NCI-H510A (cell line): ENCODE measurements at regions not wholly inside any gene's neighbourhood (a gene's known extent, or its start where the extent isn't known, plus 50 kb on each side); places are given as distances from the start of the nearest gene placed in this dataset.
"Not testable (repeated sequence)": the region's sequence is repeated elsewhere in the genome, so short reads cannot be mapped to it uniquely, and the experiment has no call there.

ENCODE experiments used
- DNase-seq: peaks from one replicate; lab custom pipeline; 2025; lab: John Stamatoyannopoulos, UW

- DNase-seq = no peak
These were observed 238.9 kb downstream of the PHLDA1 start for GRCh38 chr12:75792687-75793086.

DNA sequence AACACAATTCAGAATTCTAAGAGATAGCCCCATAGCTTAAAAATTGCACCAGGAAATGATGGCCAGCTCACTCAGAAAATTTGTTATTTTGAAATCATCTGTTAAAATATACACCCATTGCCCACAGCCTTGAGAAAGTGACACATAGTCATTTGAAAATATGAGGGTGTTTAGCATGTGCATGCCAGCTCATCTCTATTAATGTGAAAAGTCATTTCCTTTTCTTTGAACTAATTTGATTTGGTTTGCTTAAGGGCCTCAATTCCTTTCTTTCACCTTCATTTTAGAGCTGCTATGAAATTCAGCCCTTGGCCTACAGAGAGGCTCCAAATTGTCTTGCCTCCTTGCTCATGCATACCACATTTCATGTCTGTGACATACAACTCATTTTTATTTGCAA, 241.4 kb downstream of the PHLDA1 start:
- no peak for DNase-seq

DNA sequence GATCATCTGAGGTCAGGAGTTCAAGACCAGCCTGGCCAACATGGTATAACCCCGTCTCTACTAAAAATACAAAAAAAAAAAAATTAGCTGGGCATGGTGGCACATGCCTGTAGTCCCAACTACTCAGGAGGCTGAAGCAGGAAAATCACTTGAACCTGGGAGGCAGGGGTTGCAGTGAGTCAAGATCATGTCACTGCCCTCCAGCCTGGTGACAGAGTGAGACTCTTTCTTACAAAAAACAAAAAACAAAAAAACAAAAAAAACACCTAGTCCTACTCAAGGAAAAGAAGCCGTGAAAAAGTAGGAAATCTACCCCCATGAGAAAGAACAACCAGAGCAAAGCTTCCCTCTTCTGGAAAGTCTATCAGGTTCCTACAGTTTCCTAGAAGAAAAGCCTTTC, 244.4 kb downstream of the PHLDA1 start:
- not testable (repeated sequence) for DNase-seq

- no peak for DNase-seq
These were observed 245.5 kb downstream of the PHLDA1 start for GRCh38 chr12:75786070-75786469.

DNA sequence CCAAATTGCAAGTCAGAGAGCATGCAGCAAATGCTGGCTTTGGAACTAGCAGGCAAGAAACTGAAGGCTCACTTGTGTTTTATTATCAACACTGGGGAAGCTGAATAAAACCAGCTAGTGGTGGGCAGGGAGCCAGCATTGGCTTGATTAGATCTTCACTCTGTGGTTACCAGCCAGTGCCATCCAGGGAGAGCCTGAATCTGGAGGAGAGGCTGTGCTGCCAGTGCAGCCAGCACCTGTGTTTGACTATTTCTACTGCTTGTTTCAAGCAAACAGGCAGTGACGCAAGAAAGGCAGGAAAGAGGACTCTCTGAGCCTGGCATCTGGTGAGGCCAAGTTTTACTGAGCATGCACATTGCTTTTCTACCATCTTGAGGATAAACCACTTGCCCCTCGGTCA, 247.0 kb downstream of the PHLDA1 start:
- peak; percentile 87 for DNase-seq

DNA sequence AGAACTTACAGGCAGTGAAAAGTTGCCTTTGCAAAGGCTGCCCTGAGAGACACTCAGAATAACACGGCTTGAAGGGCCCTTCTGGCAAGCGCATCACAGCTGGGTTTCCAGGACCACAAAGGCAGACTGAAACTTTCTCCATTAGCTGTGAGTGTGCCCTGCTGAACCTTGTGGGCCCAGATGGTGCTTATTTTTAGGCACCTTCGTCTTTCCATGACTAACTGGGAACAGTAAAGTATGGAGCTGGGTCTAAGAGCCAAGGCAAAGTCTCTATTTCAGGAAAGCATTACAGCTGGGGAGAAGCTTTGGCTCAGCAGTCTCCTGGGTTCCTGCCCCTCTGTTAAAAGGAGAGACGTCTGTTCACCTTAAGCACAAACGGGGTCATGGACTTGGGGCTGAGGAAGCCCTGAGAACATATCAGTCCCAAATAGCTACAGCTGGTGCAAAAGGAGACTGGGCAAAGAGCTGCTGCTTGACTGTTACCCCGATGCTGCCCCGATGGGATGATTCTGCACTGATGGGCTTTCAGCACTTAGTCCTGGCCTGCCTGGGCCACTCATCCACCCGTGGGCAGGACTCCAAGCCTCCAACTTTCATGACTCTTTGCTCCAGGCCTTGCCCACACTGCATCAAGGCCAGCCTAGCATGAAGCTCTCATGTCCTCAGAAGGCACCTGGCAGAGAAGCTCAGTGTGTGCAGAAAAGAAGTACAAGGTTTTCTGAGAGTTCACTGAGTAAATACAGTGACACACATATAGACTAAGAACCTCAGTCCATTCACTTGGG, 248.3 kb downstream of the PHLDA1 start:
- DNase-seq = peak; percentile 14

DNA sequence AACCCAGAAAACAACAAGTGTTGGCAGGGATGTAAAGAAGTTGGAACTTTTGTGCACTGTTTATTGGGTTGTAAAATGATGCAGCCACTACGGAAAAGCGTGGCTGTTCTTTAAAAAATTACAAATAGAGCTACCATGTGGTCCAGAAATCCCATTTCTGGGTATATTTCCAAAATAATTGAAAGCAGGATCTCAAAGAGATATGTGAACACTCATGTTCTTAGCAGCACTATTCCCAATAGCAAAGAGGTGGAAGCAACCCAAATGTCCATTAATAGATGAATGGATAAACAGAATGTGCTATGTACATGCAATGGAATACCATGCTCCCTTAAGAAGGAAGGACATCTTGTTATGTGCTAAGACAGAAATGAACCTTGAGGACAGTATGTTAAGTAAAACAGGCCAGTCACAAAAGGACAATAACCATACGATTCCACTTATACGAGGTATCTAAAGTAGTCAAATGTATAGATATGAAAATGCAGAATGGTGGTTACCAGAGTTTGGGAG, 249.5 kb downstream of the PHLDA1 start:
- DNase-seq = no peak

- DNase-seq = no peak
These were observed 250.0 kb downstream of the PHLDA1 start for GRCh38 chr12:75781532-75782046.

- DNase-seq = no peak
These were observed 251.6 kb downstream of the PHLDA1 start for GRCh38 chr12:75779891-75780496.

DNA sequence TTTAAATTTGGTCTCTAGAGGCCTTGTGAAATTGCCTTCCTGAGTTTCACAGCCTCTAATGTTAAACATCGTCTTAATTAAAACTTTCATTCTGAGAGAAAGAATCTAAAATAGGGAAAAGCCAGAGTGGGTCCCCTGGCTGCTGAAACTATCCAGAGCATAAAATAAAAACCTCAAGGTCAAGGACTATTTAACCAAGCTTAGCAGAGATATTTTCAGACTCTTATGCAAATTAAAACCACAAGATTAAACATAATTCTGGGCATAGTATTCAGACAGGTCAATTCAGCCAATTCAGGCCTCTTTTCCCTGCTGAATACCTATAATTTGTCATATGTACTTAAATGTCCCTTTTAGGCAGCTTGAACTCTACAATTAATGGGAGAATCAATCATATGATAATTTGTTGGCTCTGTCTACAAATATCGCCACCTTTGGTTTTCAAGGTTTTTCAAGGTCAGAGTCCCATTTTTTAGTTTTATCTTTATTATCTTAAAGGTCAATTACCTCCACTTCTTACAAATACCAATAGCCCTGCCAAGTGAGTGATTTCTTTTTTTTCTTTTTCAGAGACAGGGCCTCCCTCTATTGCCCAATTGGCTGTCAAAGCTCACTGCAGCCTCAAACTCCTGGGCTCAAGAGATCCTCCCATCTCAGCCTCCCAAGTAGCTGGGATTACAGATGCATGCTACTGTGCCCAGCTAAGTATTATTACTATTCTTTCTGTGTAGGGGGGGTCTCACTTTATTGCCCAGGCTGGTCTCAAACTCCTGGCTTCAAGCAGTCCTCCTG, 257.1 kb downstream of the PHLDA1 start:
- DNase-seq = no peak

DNA sequence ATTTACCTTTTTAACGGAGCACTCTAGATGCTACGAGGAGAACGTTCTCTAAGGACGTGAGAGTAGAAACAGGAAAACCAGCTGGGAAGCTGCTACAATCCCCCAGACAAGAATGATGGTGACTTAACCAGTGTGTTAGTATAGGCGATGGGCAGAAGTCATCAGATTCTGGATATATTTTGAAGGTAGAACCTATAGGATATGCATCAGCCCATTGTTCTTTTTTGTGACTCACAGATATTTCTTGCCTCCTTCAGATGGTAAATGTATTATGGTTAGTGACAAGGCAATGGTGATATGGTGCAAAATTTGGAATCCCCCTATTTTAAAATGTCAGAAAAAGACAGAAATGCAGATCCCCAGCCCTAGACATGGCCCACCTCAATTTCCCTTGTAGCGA, 258.2 kb downstream of the PHLDA1 start:
- DNase-seq = no peak

DNA sequence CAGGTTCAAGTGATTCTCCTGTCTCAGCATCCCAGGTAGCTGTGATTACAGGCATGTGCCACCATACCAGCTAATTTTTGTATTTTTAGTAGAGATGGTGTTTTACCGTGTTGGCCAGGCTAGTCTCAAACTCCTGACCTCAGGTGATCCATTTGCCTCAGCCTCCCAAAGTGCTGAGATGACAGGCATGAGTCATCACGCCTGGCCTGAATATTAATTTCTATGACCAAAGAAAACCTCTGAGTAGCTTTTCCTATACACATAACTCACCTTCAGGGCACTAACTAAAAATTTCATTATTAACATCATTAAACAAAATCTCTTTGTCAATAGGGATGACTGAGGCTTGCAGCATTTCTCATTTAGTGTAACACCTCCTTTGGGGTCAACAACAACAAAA, 259.6 kb upstream of the KRR1 start:
- DNase-seq = no peak

DNA sequence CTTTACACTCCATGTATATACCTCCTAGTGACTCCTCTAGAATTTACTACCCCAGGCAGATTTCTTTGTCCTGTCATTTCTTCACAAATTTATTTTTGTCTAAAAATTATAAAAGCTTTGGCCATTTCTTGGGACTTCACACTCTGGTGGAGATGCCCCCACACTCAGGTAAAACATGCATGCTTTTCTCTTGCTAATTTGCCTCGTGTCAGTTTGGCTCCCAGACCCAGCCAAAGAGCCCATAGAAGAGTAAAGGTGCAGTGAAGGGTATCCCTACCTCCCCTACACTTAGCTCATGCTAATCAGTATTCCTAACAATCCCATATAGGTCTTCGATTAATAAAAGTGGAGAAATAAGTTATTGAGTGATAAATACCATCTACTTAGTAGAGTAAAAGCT, 256.5 kb upstream of the KRR1 start:
- no peak for DNase-seq

DNA sequence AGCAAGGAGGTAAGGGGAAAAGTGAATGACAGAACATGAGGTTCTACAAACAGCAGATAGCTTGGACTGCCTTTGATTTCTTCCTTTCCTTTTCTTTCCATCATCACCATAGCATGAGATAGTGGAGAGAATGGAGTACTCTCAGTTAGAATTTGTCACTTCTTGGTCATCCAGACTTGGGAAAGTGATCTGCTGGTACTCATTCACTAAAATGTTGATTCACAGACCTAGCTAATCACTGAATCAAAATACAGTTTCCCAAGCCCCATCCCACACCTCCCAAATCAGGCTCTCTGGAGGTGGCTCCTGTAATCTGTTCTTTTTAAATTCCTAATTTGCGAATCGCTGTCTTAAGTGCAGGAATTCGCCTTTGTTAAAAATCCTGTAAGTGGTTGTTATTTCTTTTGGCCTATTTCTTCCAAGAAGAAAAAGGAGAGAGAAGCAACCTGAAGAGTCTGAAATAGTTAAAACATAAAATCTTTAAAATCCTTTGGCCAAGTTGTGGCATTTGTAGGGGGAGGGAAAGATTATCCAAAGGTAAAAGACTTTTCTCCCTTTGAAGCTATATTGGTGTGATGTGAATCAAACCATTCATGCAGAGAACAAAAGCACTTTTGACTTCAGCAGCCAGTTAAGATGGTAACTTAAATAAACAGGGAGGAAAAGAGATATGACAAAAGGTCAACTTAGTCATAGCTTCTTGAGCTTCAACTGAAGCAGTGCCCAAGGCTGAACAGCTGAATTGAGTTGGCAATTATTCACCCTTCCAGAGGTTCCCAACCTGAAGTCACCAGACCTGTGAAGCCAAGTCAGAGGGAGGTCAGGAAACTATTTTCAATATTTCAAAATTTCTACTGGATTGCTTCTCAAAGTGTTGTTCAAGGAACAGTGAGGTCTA, 255.1 kb upstream of the KRR1 start:
- DNase-seq = no peak

DNA sequence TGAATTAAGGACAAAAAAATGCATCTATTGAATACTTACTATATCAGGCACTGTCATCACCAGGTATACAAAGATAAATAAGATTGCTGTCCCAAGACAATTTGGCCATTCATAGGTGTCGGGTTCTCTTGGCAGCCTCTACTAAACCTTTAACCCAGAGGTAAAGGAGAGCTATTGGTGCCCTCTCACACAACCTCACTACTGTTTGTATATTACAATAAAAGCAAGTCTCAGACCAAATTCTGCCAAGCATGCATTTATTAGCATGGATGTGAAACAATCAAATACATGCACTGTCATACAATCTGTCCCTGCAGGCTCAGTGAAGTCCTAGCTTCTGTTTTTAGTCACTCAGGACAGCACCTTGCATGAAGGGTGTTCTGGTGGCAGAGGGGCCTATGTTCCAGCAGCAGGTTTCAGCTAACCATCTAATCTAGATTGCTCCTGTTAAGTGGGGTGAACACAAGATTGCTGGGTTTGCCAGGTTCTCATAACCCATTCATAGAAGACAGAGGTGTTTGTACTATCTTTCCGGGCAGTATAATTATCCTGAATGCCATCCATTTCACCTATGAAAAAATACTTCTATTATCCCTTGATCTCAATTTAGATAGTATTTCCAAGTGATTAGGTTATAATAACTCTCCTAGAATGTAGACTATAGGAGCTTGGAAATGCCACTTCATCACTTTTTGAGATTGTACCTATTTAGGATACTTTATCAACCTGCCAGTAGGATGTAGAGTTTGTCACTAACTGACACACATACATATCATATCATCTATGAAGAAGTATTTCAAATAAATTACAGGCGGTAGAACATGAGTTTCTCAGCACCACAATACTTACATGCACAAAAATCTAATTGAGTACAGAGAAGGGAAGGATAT, 254.0 kb upstream of the KRR1 start:
- no peak for DNase-seq

GRCh38 chr12:75764091-75764841, 252.9 kb upstream of the KRR1 start:
- no peak for DNase-seq

- no peak for DNase-seq
These were observed 249.3 kb upstream of the KRR1 start for GRCh38 chr12:75760573-75761294.

DNA sequence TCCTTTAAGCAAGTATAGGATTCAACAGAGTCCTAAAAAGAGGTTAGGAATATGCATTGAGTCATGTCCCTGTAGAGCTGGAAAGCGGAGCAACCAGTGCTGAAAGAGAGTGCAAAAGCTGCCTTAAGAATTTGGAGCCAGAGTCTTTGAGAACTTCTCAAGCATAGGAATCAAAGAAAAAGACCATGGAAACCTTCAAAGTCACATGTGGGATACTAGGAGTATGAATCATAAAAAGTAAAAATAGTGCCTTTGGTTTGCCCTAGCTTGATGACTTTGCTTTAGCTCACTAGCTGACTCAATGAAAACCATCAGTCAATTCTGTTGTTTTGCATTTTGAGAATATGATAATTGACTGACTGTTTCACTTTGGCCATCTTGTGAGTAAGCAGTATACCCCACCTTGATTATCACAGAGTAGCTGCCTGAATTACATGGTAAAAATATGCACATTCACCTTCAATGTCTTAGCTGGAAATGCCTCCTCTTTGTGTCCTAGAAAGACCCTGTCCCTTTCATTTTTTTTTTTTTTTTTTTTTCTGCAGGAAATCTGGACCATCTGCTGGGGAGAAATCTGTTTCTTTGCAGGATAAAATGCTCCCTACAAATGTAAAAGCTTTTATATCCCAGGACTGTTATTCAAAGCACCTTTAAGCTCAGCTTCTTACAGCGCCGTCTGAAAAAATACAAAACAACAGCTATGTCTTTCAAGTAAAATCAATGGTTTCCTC, 248.6 kb upstream of the KRR1 start:
- no peak for DNase-seq
